B cell (primary cell): ENCODE measurements at regions not wholly inside any gene's neighbourhood (a gene's known extent, or its start where the extent isn't known, plus 50 kb on each side); places are given as distances from the start of the nearest gene placed in this dataset.

Experiments
- ATAC-seq: fragments of 200-7000 bp; cut with Tn5 transposase; one replicate; pipeline ENCODE4 v1.10.0; 2021; ENCODE audit warnings: low read depth, mild to moderate bottlenecking, moderate number of reproducible peaks, moderate library complexity
- CTCF ChIA-PET: fragments of 350-600 bp; sonication (Branson Sonifier 250); formaldehyde crosslinking; loops from one replicate; lab custom pipeline; 2021; ENCODE audit warnings: antibody characterized with exemption, inconsistent platforms; lab: Charles Lee
- POLR2A ChIA-PET: fragments of 350-600 bp; sonication (Branson Sonifier 250); formaldehyde crosslinking; loops from one replicate; lab custom pipeline; 2021; ENCODE audit warnings: antibody characterized with exemption; lab: Charles Lee
- DNase-seq: peaks from one replicate; pipeline ENCODE4 v3.0.0; 2013
- H2AFZ ChIP-seq: 2 replicates; pipeline ENCODE4 v1.6.1; 2012; ENCODE audit warnings: mild to moderate bottlenecking, low read depth, low read length; ENCODE audit not compliant: insufficient read depth, poor library complexity, severe bottlenecking
- H3K27ac ChIP-seq, 2 donors: 1 replicate in 1 of 2; 2 replicates in 1 of 2; pipeline ENCODE4 v1.5.1; 2012 to 2013; ENCODE audit warnings: low read length in 2 of 2, mild to moderate bottlenecking in 2 of 2, moderate library complexity in 1 of 2
- H3K27me3 ChIP-seq, 4 experiments: fragments of 200-600 bp in 1 of 4; sonication (generic) in 1 of 4; replicated peaks in 1 of 4; 1 replicate in 2 of 4; 2 replicates in 2 of 4; pipeline versions ENCODE4 v1.6.1 to v1.7.0; 2013 to 2016; ENCODE audit warnings: low read length in 3 of 4, mild to moderate bottlenecking in 2 of 4, mixed read lengths in 1 of 4, moderate library complexity in 1 of 4; ENCODE audit not compliant: insufficient read depth in 4 of 4, control insufficient read depth in 3 of 4; ENCODE audit errors: control extremely low read depth in 1 of 4
- H3K36me3 ChIP-seq, 2 experiments: replicated peaks in 1 of 2; 1 replicate in 1 of 2; 2 replicates in 1 of 2; pipeline versions ENCODE4 v1.6.1 to v1.7.1; 2013; ENCODE audit warnings: low read length in 1 of 2; ENCODE audit not compliant: insufficient read depth in 2 of 2, control insufficient read depth in 1 of 2; ENCODE audit errors: control extremely low read depth in 1 of 2, extremely low read depth in 1 of 2
- H3K4me1 ChIP-seq, 2 donors: fragments of 200-600 bp in 1 of 2; sonication (generic) in 1 of 2; 1 replicate in 1 of 2; 2 replicates in 1 of 2; pipeline versions ENCODE4 v1.5.1 to v1.6.1; 2013 to 2017; ENCODE audit warnings: low read length in 2 of 2; ENCODE audit not compliant: control insufficient read depth in 2 of 2, insufficient read depth in 2 of 2
- H3K4me2 ChIP-seq: replicated peaks from 2 replicates; pipeline ENCODE3; 2012; ENCODE audit warnings: mild to moderate bottlenecking, low read depth, low read length; ENCODE audit not compliant: poor library complexity, severe bottlenecking
- H3K4me3 ChIP-seq, 5 experiments: fragments of 200-600 bp in 1 of 5; sonication (generic) in 1 of 5; 1 replicate in 3 of 5; 2 replicates in 2 of 5; pipeline versions ENCODE4 v1.5.1 to v1.7.0; 2011 to 2016; ENCODE audit warnings: low read length in 4 of 5, mild to moderate bottlenecking in 4 of 5, low read depth in 2 of 5, control low read depth in 1 of 5, moderate library complexity in 1 of 5; ENCODE audit not compliant: insufficient read depth in 1 of 5; ENCODE audit errors: control extremely low read depth in 1 of 5, extremely low read depth in 1 of 5
- H3K79me2 ChIP-seq: fragments of 200-600 bp; sonication (generic); one replicate; pipeline ENCODE4 v1.6.0; 2016; ENCODE audit warnings: low read length; ENCODE audit not compliant: control insufficient read depth, insufficient read depth
- H3K9ac ChIP-seq: fragments of 200-600 bp; sonication (generic); 2 replicates; pipeline ENCODE4 v1.6.1; 2017; ENCODE audit warnings: mild to moderate bottlenecking, low read length, moderate library complexity
- H3K9me3 ChIP-seq, 3 donors: one replicate each; pipeline versions ENCODE4 v1.6.1 to v1.7.1; 2013; ENCODE audit warnings: low read length in 2 of 3; ENCODE audit not compliant: control insufficient read depth in 2 of 3, insufficient read depth in 1 of 3; ENCODE audit errors: control extremely low read depth in 1 of 3
- H4K20me1 ChIP-seq: 2 replicates; pipeline ENCODE4 v1.6.0; 2012; ENCODE audit warnings: mild to moderate bottlenecking, low read length; ENCODE audit not compliant: insufficient read depth, control insufficient read depth, poor library complexity, severe bottlenecking
- H3K27ac Mint-ChIP-seq: one replicate; pipeline ENCODE4 v1.8.0; 2021; ENCODE audit warnings: mixed read lengths
- H3K27me3 Mint-ChIP-seq: one replicate; pipeline ENCODE4 v1.8.0; 2021; ENCODE audit warnings: mixed read lengths
- H3K4me1 Mint-ChIP-seq: one replicate; pipeline ENCODE4 v1.8.0; 2021; ENCODE audit warnings: mixed read lengths
- H3K4me3 Mint-ChIP-seq: one replicate; pipeline ENCODE4 v1.8.0; 2021; ENCODE audit warnings: mixed read lengths
- H3K9me3 Mint-ChIP-seq: one replicate; pipeline ENCODE4 v1.8.0; 2022; ENCODE audit warnings: mixed read lengths; ENCODE audit not compliant: insufficient read depth
- CTCF ChIP-seq: fragments of 200-600 bp; IDR thresholded peaks from one replicate; pipeline ENCODE4 v1.8.0; 2022; ENCODE audit warnings: antibody characterized with exemption, mild to moderate bottlenecking
- EZH2 ChIP-seq: IDR thresholded peaks from 2 replicates; pipeline ENCODE4 v1.6.1; 2012; ENCODE audit warnings: borderline replicate concordance, low read depth, mild to moderate bottlenecking, moderate library complexity, low read length; ENCODE audit not compliant: insufficient read depth, poor library complexity, severe bottlenecking
- WGBS: methylation state at CpG from one replicate; pipeline ENCODE4 v1.1.5; 2013; ENCODE audit warnings: missing lambda C conversion rate; ENCODE audit not compliant: insufficient coverage; 5-methylcytosine and 5-hydroxymethylcytosine counted together
- intact Hi-C: fragments of 100-400 bp; cut with micrococcal nuclease; formaldehyde crosslinking; loops from one replicate; pipeline ENCODE4 v1.10.0; 2022

DNA sequence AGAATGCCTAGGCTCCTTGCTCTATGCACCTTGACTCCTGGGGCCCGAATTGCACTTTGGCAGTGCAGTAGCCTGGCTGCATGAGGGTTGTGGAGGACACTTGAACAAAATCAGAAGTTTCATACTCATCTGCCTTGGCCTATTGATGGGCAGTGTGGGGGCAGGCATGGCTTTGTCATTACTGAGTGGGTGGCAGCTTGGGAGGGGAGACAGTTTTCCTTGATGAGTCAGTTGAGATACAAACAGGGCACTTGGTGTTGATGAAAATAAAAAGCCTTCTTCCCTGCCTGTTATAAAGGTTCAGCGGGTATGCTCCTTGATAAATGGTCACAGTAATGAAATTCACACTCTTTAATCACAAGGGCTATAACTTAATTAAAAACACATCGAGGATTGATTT, 126.8 kb upstream of the MAMLD1 start:
- TF ChIP-seq EZH2, result no peak
- no peak for TF ChIP-seq CTCF
- Histone ChIP-seq H3K79me2 (no peaks in the 10 kb centered on the region), H3K27me3 (no peaks in the 10 kb centered on the region), H3K36me3 (no peaks in the 10 kb centered on the region), H3K9ac (no peak overlapping the region), H3K4me2 (no peak overlapping the region), H3K4me1 (no peaks in the 10 kb centered on the region), H4K20me1 (no peaks in the 10 kb centered on the region), H3K9me3 (no peaks in the 10 kb centered on the region), H3K27ac (no peak overlapping the region), H3K4me3 (no peak overlapping the region), H2AFZ (no peak overlapping the region)
- intact Hi-C loops, result no loop called here
- Mint-ChIP-seq H3K9me3 (no peaks in the 10 kb centered on the region), H3K4me3 (no peak overlapping the region), H3K4me1 (no peaks in the 10 kb centered on the region), H3K27me3 (no peaks in the 10 kb centered on the region), H3K27ac (no peak overlapping the region)
- ChIA-PET POLR2A (no interaction called here), CTCF (no interaction called here)
- ATAC-seq, result no peak
- no peak for DNase-seq
- WGBS, result 100% methylated on average over 1 of the region's 3 CpGs

DNA sequence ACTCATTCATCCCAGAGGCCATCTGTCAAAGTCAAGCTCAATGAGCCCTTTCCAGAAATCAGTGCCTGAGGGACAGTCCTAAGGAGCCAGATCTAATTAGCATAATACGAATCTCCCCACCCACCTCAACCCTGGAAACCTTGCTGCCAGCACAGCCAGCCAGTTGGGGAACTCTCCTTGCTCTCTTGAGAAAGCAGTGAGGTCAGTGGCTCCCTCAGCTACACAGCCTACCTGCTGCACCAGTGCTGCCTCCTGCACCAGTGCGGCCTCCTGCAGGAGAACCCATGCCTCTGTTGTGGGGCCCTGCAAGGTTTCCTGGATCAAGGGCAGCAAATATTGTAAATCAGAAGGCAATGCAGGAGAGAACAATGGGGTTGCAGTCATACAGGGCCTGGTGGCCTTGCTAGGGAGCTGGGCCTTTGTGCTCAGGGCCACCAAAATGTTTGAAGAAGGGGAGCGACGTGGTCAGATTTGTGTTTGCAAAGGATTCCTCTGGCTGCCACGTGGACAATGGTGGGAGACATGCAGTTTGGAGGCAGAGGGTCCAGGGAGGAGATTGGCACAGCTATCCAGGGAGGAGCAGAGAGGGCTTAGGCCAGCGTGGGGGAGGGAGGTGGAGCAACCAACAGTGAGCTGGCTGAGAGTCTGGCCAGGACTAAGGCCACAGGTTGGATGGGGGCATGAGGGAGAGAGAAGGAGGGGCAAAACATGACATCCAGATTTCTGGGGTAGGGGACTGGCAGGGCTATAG, 124.3 kb upstream of the MAMLD1 start:
- Histone ChIP-seq H3K79me2 (no peaks in the 10 kb centered on the region), H3K36me3 (no peaks in the 10 kb centered on the region), H3K4me1 (no peaks in the 10 kb centered on the region), H3K9me3 (no peaks in the 10 kb centered on the region), H3K9ac (no peak overlapping the region), H3K4me3 (no peak overlapping the region), H4K20me1 (no peaks in the 10 kb centered on the region), H3K27me3 (no peaks in the 10 kb centered on the region), H3K27ac (no peak overlapping the region), H3K4me2 (no peak overlapping the region), H2AFZ (no peak overlapping the region)
- ChIA-PET CTCF (no interaction called here), POLR2A (no interaction called here)
- no peak overlapping the region for H3K4me3 Mint-ChIP-seq
- no peak overlapping the region for H3K27ac Mint-ChIP-seq
- no peaks in the 10 kb centered on the region for H3K27me3 Mint-ChIP-seq
- ATAC-seq (no peak), DNase-seq (no peak)
- H3K9me3 Mint-ChIP-seq, result no peaks in the 10 kb centered on the region
- TF ChIP-seq EZH2, result no peak
- TF ChIP-seq CTCF, result no peak
- H3K4me1 Mint-ChIP-seq, result no peaks in the 10 kb centered on the region
- intact Hi-C loops, result no loop called here
- WGBS, result 62% methylated on average over 4 of the region's 6 CpGs
